HCT116 (cell line): ENCODE measurements at regions not wholly inside any gene's neighbourhood (a gene's known extent, or its start where the extent isn't known, plus 50 kb on each side); places are given as distances from the start of the nearest gene placed in this dataset.

ENCODE experiments used
- ATAC-seq: fragments of 200-7000 bp; cut with Tn5 transposase; 2 replicates; pipeline ENCODE4 v1.9.1; 2020; ENCODE audit warnings: mild to moderate bottlenecking, moderate library complexity
- BruUV-seq: library from RNA; stranded (reverse); fragments of 400-500 nt; replicated peaks from 2 replicates; lab custom pipeline; 2021; lab: Mats Ljungman, UMichigan
- CTCF ChIA-PET: fragments of 300-600 bp; sonication (Branson Sonifier 250); formaldehyde crosslinking; loops from one replicate; lab custom pipeline; 2021; ENCODE audit warnings: antibody characterized with exemption; lab: Charles Lee
- POLR2A ChIA-PET: fragments of 300-600, 350-600 bp; sonication (Branson Sonifier 250); formaldehyde crosslinking; loops from one replicate; lab custom pipeline; 2021; ENCODE audit warnings: antibody characterized with exemption; lab: Charles Lee
- RAD21 ChIA-PET, 2 experiments: fragments of 300-600 bp; sonication (Branson Sonifier 250); formaldehyde crosslinking; loops; one replicate each; lab custom pipeline; 2023; ENCODE audit warnings: low total read pairs in 2 of 2; ENCODE audit not compliant: uncharacterized antibody in 2 of 2, unreplicated experiment in 2 of 2, low non-redundant PET in 1 of 2; lab: Charles Lee
- DNase-seq: peaks from one replicate; pipeline ENCODE4 v3.0.0-alpha.2; 2010; ENCODE audit warnings: low read depth, low spot score
- H2AFZ ChIP-seq: fragments of 200-600 bp; shearing (Covaris generic), sonication (generic); 2 replicates; pipeline ENCODE4 v1.6.1; 2017; ENCODE audit warnings: low read depth, mixed run types, mixed read lengths, antibody characterized with exemption, low read length; ENCODE audit not compliant: poor library complexity, severe bottlenecking
- H3K27ac ChIP-seq: 2 replicates; pipeline ENCODE4 v1.5.1; 2012; ENCODE audit warnings: low read depth, low read length
- H3K27me3 ChIP-seq: fragments of 200-600 bp; sonication (generic); 2 replicates; pipeline ENCODE4 v1.6.1; 2016; ENCODE audit warnings: mixed run types, low read length, mixed read lengths; ENCODE audit not compliant: insufficient read depth
- H3K36me3 ChIP-seq, 2 experiments: fragments of 200-500 bp in 1 of 2; fragments of 200-600 bp in 1 of 2; sonication (Bioruptor generic) in 1 of 2; sonication (generic) in 1 of 2; 2 replicates each; pipeline versions ENCODE4 v1.5.1 to v1.6.1; 2014 to 2016; ENCODE audit warnings: low read length in 2 of 2, inconsistent platforms in 1 of 2, mixed read lengths in 1 of 2, mixed run types in 1 of 2; ENCODE audit not compliant: insufficient read depth in 2 of 2, control insufficient read depth in 1 of 2
- H3K4me1 ChIP-seq, 2 experiments: fragments of 200-600 bp in 1 of 2; sonication (generic) in 1 of 2; 2 replicates each; pipeline versions ENCODE4 v1.5.1 to v1.6.1; 2012 to 2017; ENCODE audit warnings: low read length in 2 of 2, inconsistent platforms in 1 of 2, mild to moderate bottlenecking in 1 of 2, mixed read lengths in 1 of 2, mixed run types in 1 of 2, moderate library complexity in 1 of 2; ENCODE audit not compliant: insufficient read depth in 2 of 2, control insufficient read depth in 1 of 2
- H3K4me2 ChIP-seq: fragments of 200-600 bp; sonication (generic); 2 replicates; pipeline ENCODE4 v1.6.1; 2017; ENCODE audit warnings: mixed run types, low read length, mixed read lengths
- H3K4me3 ChIP-seq, 2 experiments: fragments of 200-600 bp in 1 of 2; sonication (generic) in 1 of 2; replicated peaks in 1 of 2; 2 replicates each; pipeline ENCODE4 v1.5.1; 2011 to 2016; ENCODE audit warnings: low read length in 2 of 2, control low read depth in 1 of 2, low read depth in 1 of 2, mild to moderate bottlenecking in 1 of 2, mixed read lengths in 1 of 2, mixed run types in 1 of 2
- H3K79me2 ChIP-seq: fragments of 200-600 bp; sonication (generic); 2 replicates; pipeline ENCODE4 v1.6.1; 2017; ENCODE audit warnings: mild to moderate bottlenecking, mixed run types, low read length, moderate library complexity, mixed read lengths; ENCODE audit not compliant: insufficient read depth
- H3K9ac ChIP-seq: fragments of 200-600 bp; sonication (generic); 2 replicates; pipeline ENCODE4 v1.6.1; 2016; ENCODE audit warnings: low read length, mixed read lengths
- H3K9me2 ChIP-seq: fragments of 200-600 bp; sonication (generic), shearing (Covaris generic); 2 replicates; pipeline ENCODE4 v1.6.1; 2017; ENCODE audit warnings: mixed run types, mild to moderate bottlenecking, moderate library complexity; ENCODE audit not compliant: insufficient read depth
- H3K9me3 ChIP-seq, 2 experiments: fragments of 200-500 bp in 1 of 2; fragments of 200-600 bp in 1 of 2; sonication (Bioruptor generic) in 1 of 2; sonication (generic) in 1 of 2; 2 replicates each; pipeline ENCODE4 v1.6.1; 2014 to 2017; ENCODE audit warnings: low read length in 2 of 2, mixed read lengths in 2 of 2, inconsistent platforms in 1 of 2, low read depth in 1 of 2, mild to moderate bottlenecking in 1 of 2, mixed run types in 1 of 2, moderate library complexity in 1 of 2; ENCODE audit not compliant: control insufficient read depth in 1 of 2, insufficient read depth in 1 of 2
- H4K20me1 ChIP-seq: fragments of 200-600 bp; sonication (generic), shearing (Covaris generic); 2 replicates; pipeline ENCODE4 v1.6.1; 2017; ENCODE audit warnings: mixed run types, mild to moderate bottlenecking, moderate library complexity; ENCODE audit not compliant: insufficient read depth
- ATF3 ChIP-seq: IDR thresholded peaks from 2 replicates; pipeline ENCODE4 v1.6.1; 2012
- CBX3 ChIP-seq: IDR thresholded peaks from 2 replicates; pipeline ENCODE4 v1.6.1; 2012; ENCODE audit warnings: low read depth
- CTCF ChIP-seq, 3 experiments: fragments of 200-600 bp in 1 of 3; sonication (generic) in 1 of 3; IDR thresholded peaks in 2 of 3; conservative IDR thresholded peaks in 1 of 3; 2 replicates each; pipeline ENCODE4 v1.5.1; 2012 to 2017; ENCODE audit warnings: low read depth in 2 of 3, low read length in 2 of 3, antibody characterized with exemption in 1 of 3, borderline replicate concordance in 1 of 3, control low read depth in 1 of 3, mild to moderate bottlenecking in 1 of 3, mixed read lengths in 1 of 3, mixed run types in 1 of 3, moderate library complexity in 1 of 3; ENCODE audit not compliant: insufficient read depth in 1 of 3
- EGR1 ChIP-seq: IDR thresholded peaks from 2 replicates; pipeline ENCODE4 v1.6.1; 2012; ENCODE audit warnings: low read depth
- ELF1 ChIP-seq: IDR thresholded peaks from 2 replicates; pipeline ENCODE4 v1.6.1; 2012; ENCODE audit warnings: low read depth, borderline replicate concordance
- EZH2phosphoT487 ChIP-seq: fragments of 200-600 bp; IDR thresholded peaks from 2 replicates; pipeline ENCODE4 v1.6.1; 2018; ENCODE audit warnings: antibody characterized with exemption, borderline replicate concordance
- FOSL1 ChIP-seq: IDR thresholded peaks from 2 replicates; pipeline ENCODE4 v1.6.1; 2012; ENCODE audit warnings: low read depth
- POLR2A ChIP-seq: IDR thresholded peaks from 2 replicates; pipeline ENCODE4 v1.7.0; 2011; ENCODE audit warnings: borderline replicate concordance; ENCODE audit not compliant: insufficient read depth, insufficient read length; ENCODE audit errors: extremely low read depth
- RAD21 ChIP-seq: IDR thresholded peaks from 2 replicates; pipeline ENCODE4 v1.6.1; 2012; ENCODE audit warnings: low read depth, mild to moderate bottlenecking
- SIN3A ChIP-seq: IDR thresholded peaks from 2 replicates; pipeline ENCODE4 v1.6.1; 2012; ENCODE audit warnings: low read depth
- SRF ChIP-seq: IDR thresholded peaks from 2 replicates; pipeline ENCODE4 v1.6.1; 2012; ENCODE audit warnings: low read depth
- TCF7L2 ChIP-seq: IDR thresholded peaks from 2 replicates; pipeline ENCODE4 v1.7.0; 2011; ENCODE audit warnings: borderline replicate concordance, inconsistent platforms; ENCODE audit not compliant: insufficient read depth, insufficient read length; ENCODE audit errors: extremely low read depth
- YY1 ChIP-seq: IDR thresholded peaks from 2 replicates; pipeline ENCODE4 v1.6.1; 2011; ENCODE audit warnings: low read length, low read depth, moderate library complexity, mild to moderate bottlenecking; ENCODE audit not compliant: insufficient replicate concordance; ENCODE audit errors: extremely low read depth
- intact Hi-C: fragments of 100-400 bp; cut with micrococcal nuclease; formaldehyde crosslinking; loops from 2 replicates; pipeline ENCODE4 v1.10.0; 2022
- TF ChIP-seq, protein P1 (sequence below): IDR thresholded peaks from 2 replicates; pipeline ENCODE4 v1.6.1; 2012; ENCODE audit warnings: low read depth

- no peaks in the 10 kb centered on the region for H3K9me2 ChIP-seq
- H3K9me3 ChIP-seq: no peaks in the 10 kb centered on the region
- H3K36me3 ChIP-seq: no peaks in the 10 kb centered on the region
- ATAC-seq (no peak), DNase-seq (no peak)
- no peaks in the 10 kb centered on the region for H3K27me3 ChIP-seq
- intact Hi-C loops: no loop called here
- H3K79me2 ChIP-seq: no peaks in the 10 kb centered on the region
- H3K4me2 ChIP-seq: no peak overlapping the region
- no peak overlapping the region for H3K27ac ChIP-seq
- no peaks in the 10 kb centered on the region for H4K20me1 ChIP-seq
- no peak overlapping the region for H3K9ac ChIP-seq
- ChIA-PET RAD21 (no interaction called here), CTCF (no interaction called here), POLR2A (no interaction called here)
- no peaks in the 10 kb centered on the region for H3K4me1 ChIP-seq
- no peak for TF ChIP-seq TCF7L2
- no peak for TF ChIP-seq FOSL1
- no peak for TF ChIP-seq POLR2A
- no peak for TF ChIP-seq YY1
- TF ChIP-seq RAD21: no peak
- TF ChIP-seq SIN3A: no peak
- no peak for TF ChIP-seq SRF
- TF ChIP-seq ATF3: no peak
- H2AFZ ChIP-seq: no peak overlapping the region
- no TSS peak for BruUV-seq
- no peak overlapping the region for H3K4me3 ChIP-seq
Measured at GRCh38 chr4:137597752-137598430, 65.6 kb upstream of the PCDH18 start.

GRCh38 chr4:137587796-137588195 is 55.5 kb upstream of the PCDH18 start:
- no peaks in the 10 kb centered on the region for H3K9me3 ChIP-seq
- ATAC-seq: no peak
- CTCF ChIA-PET: interaction anchor here (1.2 kb wide), 1 partner anchor 11 kb away, joined by 4 read pairs; no protein-coding TSS in a partner anchor
- no peak overlapping the region for H3K9ac ChIP-seq
- RAD21 ChIA-PET: no interaction called here
- no peaks in the 10 kb centered on the region for H4K20me1 ChIP-seq
- H3K4me3 ChIP-seq: no peak overlapping the region
- DNase-seq: no peak
- H3K27ac ChIP-seq: no peak overlapping the region
- no peaks in the 10 kb centered on the region for H3K4me1 ChIP-seq
- POLR2A ChIA-PET: no interaction called here
- H3K27me3 ChIP-seq: no peaks in the 10 kb centered on the region
- no TSS peak for BruUV-seq
- H2AFZ ChIP-seq: no peak overlapping the region
- intact Hi-C loops: no loop called here
- H3K36me3 ChIP-seq: no peaks in the 10 kb centered on the region
- no peak overlapping the region for H3K4me2 ChIP-seq
- H3K9me2 ChIP-seq: no peaks in the 10 kb centered on the region
- H3K79me2 ChIP-seq: no peaks in the 10 kb centered on the region
- TF ChIP-seq FOSL1 (no peak), SIN3A (no peak), EZH2phosphoT487 (no peak), ATF3 (no peak), EGR1 (no peak), TCF7L2 (no peak), CBX3 (no peak), CTCF (IDR thresholded peaks at IDR 0.05 in 2 of 3, conservative IDR thresholded peaks at IDR 0.05 in 1 of 3; ENCODE audit: borderline replicate concordance in 1 of 3, insufficient read depth in 1 of 3, low read depth in 2 of 3, low read length in 2 of 3) (no peak), SRF (no peak), POLR2A (no peak), YY1 (no peak), ELF1 (no peak)
- TF ChIP-seq, protein P1, sequence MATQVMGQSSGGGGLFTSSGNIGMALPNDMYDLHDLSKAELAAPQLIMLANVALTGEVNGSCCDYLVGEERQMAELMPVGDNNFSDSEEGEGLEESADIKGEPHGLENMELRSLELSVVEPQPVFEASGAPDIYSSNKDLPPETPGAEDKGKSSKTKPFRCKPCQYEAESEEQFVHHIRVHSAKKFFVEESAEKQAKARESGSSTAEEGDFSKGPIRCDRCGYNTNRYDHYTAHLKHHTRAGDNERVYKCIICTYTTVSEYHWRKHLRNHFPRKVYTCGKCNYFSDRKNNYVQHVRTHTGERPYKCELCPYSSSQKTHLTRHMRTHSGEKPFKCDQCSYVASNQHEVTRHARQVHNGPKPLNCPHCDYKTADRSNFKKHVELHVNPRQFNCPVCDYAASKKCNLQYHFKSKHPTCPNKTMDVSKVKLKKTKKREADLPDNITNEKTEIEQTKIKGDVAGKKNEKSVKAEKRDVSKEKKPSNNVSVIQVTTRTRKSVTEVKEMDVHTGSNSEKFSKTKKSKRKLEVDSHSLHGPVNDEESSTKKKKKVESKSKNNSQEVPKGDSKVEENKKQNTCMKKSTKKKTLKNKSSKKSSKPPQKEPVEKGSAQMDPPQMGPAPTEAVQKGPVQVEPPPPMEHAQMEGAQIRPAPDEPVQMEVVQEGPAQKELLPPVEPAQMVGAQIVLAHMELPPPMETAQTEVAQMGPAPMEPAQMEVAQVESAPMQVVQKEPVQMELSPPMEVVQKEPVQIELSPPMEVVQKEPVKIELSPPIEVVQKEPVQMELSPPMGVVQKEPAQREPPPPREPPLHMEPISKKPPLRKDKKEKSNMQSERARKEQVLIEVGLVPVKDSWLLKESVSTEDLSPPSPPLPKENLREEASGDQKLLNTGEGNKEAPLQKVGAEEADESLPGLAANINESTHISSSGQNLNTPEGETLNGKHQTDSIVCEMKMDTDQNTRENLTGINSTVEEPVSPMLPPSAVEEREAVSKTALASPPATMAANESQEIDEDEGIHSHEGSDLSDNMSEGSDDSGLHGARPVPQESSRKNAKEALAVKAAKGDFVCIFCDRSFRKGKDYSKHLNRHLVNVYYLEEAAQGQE: no peak
